GM21515 (cell line): ENCODE measurements at regions not wholly inside any gene's neighbourhood (a gene's known extent, or its start where the extent isn't known, plus 50 kb on each side); places are given as distances from the start of the nearest gene placed in this dataset.

Experiments
- ATAC-seq: cut with Tn5 transposase; IDR thresholded peaks from one replicate; pipeline ENCODE4 v1.9.1; 2021; ENCODE audit not compliant: unreplicated experiment

DNA sequence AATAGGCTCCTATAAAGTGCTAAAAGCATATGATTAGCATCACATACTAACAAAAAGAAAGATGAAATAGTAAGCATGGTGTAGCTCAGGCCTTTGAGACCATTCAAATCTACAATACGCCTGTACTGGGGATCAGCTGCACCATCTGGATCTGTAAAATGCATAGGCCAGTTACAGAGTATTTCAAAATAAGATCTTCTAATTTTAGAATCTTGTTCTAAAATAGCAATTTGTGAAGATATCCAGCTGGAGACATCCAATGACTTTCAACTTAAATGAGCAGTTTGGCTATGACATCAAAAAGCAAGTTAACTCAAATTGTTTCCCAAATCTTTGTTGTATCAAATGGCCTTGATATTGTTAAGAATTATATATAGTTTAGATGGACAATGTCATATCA, 386.3 kb downstream of the MRPS30 start:
- no peak for ATAC-seq
